ENCODE measurements at regions not wholly inside any gene's neighbourhood (a gene's known extent, or its start where the extent isn't known, plus 50 kb on each side); places are given as distances from the start of the nearest gene placed in this dataset.

DNA sequence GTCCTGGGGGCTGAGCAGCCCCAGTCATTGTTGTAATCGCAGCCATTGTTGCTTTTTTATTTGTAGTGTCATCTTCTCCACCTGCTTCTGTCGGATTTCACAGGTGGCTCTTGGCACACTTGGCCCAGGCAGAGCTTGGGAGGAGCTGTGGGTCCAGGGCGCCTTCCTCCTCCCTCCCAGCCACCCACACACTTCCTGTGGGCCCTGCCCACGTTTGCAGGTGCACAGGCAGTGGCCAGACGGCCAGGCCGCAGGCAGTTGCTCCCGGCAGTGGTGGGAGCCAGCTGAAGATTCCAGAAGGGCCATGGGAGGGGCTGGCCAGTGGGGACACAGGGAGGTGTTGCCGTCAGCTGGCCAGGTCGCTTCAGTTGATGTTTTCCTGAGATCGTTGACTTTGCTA, 1191.9 kb downstream of the BRD1 start:
- H3K4me2 ChIP-seq (ENCODE audit: low read depth, low read length, poor library complexity, severe bottlenecking), result no peak overlapping the region
- no peaks in the 10 kb centered on the region for H3K27me3 ChIP-seq (ENCODE audit: low read length)
- no peaks in the 10 kb centered on the region for H3K79me2 ChIP-seq (ENCODE audit: insufficient read depth, low read length)
- no peak overlapping the region for H2AFZ ChIP-seq (ENCODE audit: low read depth, low read length, severe bottlenecking)
- no peak for TF ChIP-seq EZH2phosphoT487 (conservative IDR thresholded peaks at IDR 0.05; ENCODE audit: low read length)
- TF ChIP-seq, protein P1, sequence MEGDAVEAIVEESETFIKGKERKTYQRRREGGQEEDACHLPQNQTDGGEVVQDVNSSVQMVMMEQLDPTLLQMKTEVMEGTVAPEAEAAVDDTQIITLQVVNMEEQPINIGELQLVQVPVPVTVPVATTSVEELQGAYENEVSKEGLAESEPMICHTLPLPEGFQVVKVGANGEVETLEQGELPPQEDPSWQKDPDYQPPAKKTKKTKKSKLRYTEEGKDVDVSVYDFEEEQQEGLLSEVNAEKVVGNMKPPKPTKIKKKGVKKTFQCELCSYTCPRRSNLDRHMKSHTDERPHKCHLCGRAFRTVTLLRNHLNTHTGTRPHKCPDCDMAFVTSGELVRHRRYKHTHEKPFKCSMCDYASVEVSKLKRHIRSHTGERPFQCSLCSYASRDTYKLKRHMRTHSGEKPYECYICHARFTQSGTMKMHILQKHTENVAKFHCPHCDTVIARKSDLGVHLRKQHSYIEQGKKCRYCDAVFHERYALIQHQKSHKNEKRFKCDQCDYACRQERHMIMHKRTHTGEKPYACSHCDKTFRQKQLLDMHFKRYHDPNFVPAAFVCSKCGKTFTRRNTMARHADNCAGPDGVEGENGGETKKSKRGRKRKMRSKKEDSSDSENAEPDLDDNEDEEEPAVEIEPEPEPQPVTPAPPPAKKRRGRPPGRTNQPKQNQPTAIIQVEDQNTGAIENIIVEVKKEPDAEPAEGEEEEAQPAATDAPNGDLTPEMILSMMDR (IDR thresholded peaks at IDR 0.05; ENCODE audit: insufficient read depth, low read length, poor library complexity, severe bottlenecking), result no peak
- no peaks in the 10 kb centered on the region for H3K9me3 ChIP-seq (ENCODE audit: insufficient read depth, low read length)
- H3F3A ChIP-seq (ENCODE audit: insufficient read depth), result no peaks in the 10 kb centered on the region
- no peaks in the 10 kb centered on the region for H3K36me3 ChIP-seq (ENCODE audit: low read length)
- no peaks in the 10 kb centered on the region for H3K9me2 ChIP-seq (replicated peaks; ENCODE audit: insufficient read depth, low read length)
- no peak overlapping the region for H3K4me3 ChIP-seq (ENCODE audit: insufficient read depth, low read length, poor library complexity, severe bottlenecking)
- no peak overlapping the region for H3K27ac ChIP-seq (ENCODE audit: low read depth, low read length)
- no peaks in the 10 kb centered on the region for H4K20me1 ChIP-seq (ENCODE audit: low read depth, low read length)
- no peak overlapping the region for H3K9ac ChIP-seq (ENCODE audit: low read length)

DNA sequence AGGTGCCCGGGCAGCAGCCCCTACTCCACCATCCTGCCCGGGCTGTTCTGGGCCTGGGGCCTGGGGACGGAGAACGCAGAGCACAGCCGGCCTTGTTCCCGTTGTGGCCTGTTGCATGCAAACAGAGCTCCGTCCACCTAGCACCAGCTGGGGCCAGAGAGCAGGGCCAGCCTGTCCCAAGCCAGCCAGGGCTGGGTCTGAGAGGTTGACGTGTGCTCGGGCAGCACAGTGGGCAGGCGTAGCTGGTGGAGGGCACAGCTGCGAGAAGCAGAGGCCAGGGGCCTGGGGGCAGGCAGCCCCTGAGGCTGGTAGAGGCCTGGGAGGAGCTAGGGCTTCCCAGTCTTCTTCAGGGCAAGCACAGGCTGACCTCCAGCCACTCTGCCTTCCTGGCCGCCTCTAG, 1192.6 kb downstream of the BRD1 start:
- TF ChIP-seq EZH2phosphoT487 (conservative IDR thresholded peaks at IDR 0.05; ENCODE audit: low read length), result no peak
- TF ChIP-seq, protein P1 (IDR thresholded peaks at IDR 0.05; ENCODE audit: insufficient read depth, low read length, poor library complexity, severe bottlenecking), result no peak
- Histone ChIP-seq H3K79me2 (ENCODE audit: insufficient read depth, low read length) (no peaks in the 10 kb centered on the region), H3K4me2 (ENCODE audit: low read depth, low read length, poor library complexity, severe bottlenecking) (no peak overlapping the region), H4K20me1 (ENCODE audit: low read depth, low read length) (no peaks in the 10 kb centered on the region), H3K9me2 (replicated peaks; ENCODE audit: insufficient read depth, low read length) (no peaks in the 10 kb centered on the region), H3F3A (ENCODE audit: insufficient read depth) (no peaks in the 10 kb centered on the region), H3K9me3 (ENCODE audit: insufficient read depth, low read length) (no peaks in the 10 kb centered on the region), H3K27me3 (ENCODE audit: low read length) (no peaks in the 10 kb centered on the region), H3K4me3 (ENCODE audit: insufficient read depth, low read length, poor library complexity, severe bottlenecking) (no peak overlapping the region), H3K36me3 (ENCODE audit: low read length) (no peaks in the 10 kb centered on the region), H3K27ac (ENCODE audit: low read depth, low read length) (no peak overlapping the region), H2AFZ (ENCODE audit: low read depth, low read length, severe bottlenecking) (no peak overlapping the region), H3K9ac (ENCODE audit: low read length) (no peak overlapping the region)

DNA sequence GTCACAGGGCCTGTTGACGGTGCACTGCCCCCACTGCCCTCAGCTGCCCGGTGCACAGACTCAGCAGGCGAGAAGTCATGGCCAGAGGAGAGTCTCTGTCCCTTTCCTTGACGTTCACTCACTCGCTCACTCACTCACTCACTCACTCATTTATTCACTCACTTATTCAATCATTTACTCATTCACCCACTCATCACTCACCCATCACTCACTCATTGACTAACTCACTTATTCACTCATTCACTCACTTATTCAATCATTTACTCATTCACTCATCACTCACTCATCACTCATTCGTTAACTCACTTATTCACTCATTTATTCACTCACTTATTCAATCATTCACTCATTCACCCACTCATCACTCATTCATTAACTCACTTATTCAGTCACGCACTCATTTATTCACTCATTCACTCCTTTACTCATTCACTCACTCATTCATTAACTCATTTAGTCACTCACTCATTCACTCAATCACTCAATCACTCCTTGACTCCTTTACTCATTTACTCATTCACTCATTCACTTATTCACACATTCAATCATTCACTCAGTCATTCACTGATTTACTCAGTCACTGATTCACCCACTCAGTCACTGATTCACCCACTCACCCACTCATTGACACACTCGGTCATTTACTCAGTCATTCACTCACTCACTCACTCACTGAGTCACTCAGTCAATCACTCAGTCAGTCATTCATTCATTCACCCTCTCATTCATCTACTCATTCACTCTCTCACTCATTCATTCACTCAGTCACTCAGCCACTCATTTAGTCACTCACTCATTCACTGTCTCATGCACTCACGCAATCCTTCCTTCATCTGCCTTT, 1193.5 kb downstream of the BRD1 start:
- Histone ChIP-seq H3F3A (ENCODE audit: insufficient read depth) (no peaks in the 10 kb centered on the region), H3K27ac (ENCODE audit: low read depth, low read length) (no peak overlapping the region), H3K36me3 (ENCODE audit: low read length) (no peaks in the 10 kb centered on the region), H3K27me3 (ENCODE audit: low read length) (no peaks in the 10 kb centered on the region), H4K20me1 (ENCODE audit: low read depth, low read length) (no peaks in the 10 kb centered on the region), H3K79me2 (ENCODE audit: insufficient read depth, low read length) (no peaks in the 10 kb centered on the region), H3K4me3 (ENCODE audit: insufficient read depth, low read length, poor library complexity, severe bottlenecking) (no peak overlapping the region), H2AFZ (ENCODE audit: low read depth, low read length, severe bottlenecking) (no peak overlapping the region), H3K9ac (ENCODE audit: low read length) (no peak overlapping the region), H3K4me2 (ENCODE audit: low read depth, low read length, poor library complexity, severe bottlenecking) (no peak overlapping the region), H3K9me2 (replicated peaks; ENCODE audit: insufficient read depth, low read length) (no peaks in the 10 kb centered on the region), H3K9me3 (ENCODE audit: insufficient read depth, low read length) (no peaks in the 10 kb centered on the region)
- TF ChIP-seq EZH2phosphoT487 (conservative IDR thresholded peaks at IDR 0.05; ENCODE audit: low read length), result no peak
- TF ChIP-seq, protein P1 (IDR thresholded peaks at IDR 0.05; ENCODE audit: insufficient read depth, low read length, poor library complexity, severe bottlenecking), result no peak
